ENCODE measurements at regions not wholly inside any gene's neighbourhood (a gene's known extent, or its start where the extent isn't known, plus 50 kb on each side); places are given as distances from the start of the nearest gene placed in this dataset.

DNA sequence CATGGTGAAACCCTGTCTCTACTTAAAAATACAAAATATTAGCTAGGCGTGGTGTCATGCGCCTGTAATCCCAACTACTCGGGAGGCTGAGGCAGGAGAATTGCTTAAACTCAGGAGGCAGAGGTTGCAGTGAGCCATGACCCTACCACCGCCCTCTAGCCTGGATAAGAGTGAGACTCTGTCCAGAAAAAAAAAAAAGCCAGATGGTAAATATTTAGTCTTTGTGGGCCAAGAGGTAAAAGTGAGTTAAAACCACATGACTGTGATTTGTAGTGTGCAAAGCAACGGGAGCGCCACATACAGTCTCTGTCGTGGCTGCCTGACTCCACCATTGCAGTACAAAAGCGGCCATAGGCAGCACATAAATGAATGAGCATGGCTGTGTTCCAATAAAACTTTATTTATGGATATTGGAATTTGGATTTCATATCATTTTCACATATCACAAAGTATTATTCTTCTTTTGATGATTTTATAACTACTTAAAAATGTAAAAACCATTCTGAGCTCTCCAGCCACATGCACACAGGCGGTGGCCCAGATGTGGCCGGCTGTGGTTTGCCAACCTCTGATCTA is 51.8 kb upstream of the CASZ1 start:
- Histone ChIP-seq H3K4me3 (no peak overlapping the region), H3K36me3 (no peaks in the 10 kb centered on the region), H3K27ac (no peak overlapping the region), H3K4me1 (peaks cover 15 to 18% of the 10 kb centered on the region in 2 donors), H3K9me3 (peaks cover 0 to 2% (median 0%) of the 10 kb centered on the region in 3 donors), H3K27me3 (no peaks in the 10 kb centered on the region)
- ATAC-seq (no peak), DNase-seq (no peak)
- no peak for TF ChIP-seq POLR2A (IDR thresholded peaks at IDR 0.05)
- TF ChIP-seq, protein P1, sequence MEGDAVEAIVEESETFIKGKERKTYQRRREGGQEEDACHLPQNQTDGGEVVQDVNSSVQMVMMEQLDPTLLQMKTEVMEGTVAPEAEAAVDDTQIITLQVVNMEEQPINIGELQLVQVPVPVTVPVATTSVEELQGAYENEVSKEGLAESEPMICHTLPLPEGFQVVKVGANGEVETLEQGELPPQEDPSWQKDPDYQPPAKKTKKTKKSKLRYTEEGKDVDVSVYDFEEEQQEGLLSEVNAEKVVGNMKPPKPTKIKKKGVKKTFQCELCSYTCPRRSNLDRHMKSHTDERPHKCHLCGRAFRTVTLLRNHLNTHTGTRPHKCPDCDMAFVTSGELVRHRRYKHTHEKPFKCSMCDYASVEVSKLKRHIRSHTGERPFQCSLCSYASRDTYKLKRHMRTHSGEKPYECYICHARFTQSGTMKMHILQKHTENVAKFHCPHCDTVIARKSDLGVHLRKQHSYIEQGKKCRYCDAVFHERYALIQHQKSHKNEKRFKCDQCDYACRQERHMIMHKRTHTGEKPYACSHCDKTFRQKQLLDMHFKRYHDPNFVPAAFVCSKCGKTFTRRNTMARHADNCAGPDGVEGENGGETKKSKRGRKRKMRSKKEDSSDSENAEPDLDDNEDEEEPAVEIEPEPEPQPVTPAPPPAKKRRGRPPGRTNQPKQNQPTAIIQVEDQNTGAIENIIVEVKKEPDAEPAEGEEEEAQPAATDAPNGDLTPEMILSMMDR (IDR thresholded peaks at IDR 0.05 in 4 of 5, conservative IDR thresholded peaks at IDR 0.05 in 1 of 5) = no peak
- in situ Hi-C loops (cut with MboI; ENCODE audit: low sequenced_read_pairs in 4 of 4) (no loop called here), intact Hi-C loops (cut with DNase I; ENCODE audit: low total_unique reads) (no loop called here)

DNA sequence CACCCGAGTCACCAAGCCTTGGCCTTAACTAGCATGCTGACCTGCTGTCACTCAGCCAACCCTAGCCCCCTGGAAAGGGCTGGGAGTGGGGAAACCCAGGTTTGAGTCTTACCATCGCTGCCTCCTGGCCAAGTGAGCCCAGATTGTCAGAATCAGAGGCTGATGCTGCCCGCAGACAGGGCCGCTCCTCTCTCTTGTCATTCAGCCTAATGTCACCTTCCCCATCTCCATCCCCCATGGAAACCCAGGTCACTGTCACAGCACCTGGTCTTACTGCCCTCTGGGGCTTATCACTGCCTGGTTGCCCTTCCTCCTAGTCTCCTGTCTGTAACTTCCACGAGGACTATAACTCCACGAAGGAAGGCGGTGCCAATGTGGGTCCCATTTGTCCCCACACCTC is 53.6 kb upstream of the CASZ1 start:
- in situ Hi-C loops (cut with MboI; ENCODE audit: low sequenced_read_pairs in 4 of 4) = loop anchor here in 1 of 4 donors (10.0 kb wide), 1 partner anchor 55 kb away; the partner anchor contains the start of gene CASZ1
- Histone ChIP-seq H3K27me3 (no peaks in the 10 kb centered on the region), H3K27ac (peak overlapping the region in 1 of 4 donors; percentile 84), H3K4me3 (no peak overlapping the region), H3K36me3 (no peaks in the 10 kb centered on the region), H3K4me1 (peaks cover 15 to 18% of the 10 kb centered on the region in 2 donors), H3K9me3 (no peaks in the 10 kb centered on the region)
- DNase-seq (no peak), ATAC-seq (no peak)
- TF ChIP-seq, protein P1 (IDR thresholded peaks at IDR 0.05 in 4 of 5, conservative IDR thresholded peaks at IDR 0.05 in 1 of 5) = no peak
- no peak for TF ChIP-seq POLR2A (IDR thresholded peaks at IDR 0.05)
- intact Hi-C loops (cut with DNase I; ENCODE audit: low total_unique reads) = loop anchor here (10.0 kb wide), 1 partner anchor 1615 kb away; the partner anchor contains the start of gene H6PD

DNA sequence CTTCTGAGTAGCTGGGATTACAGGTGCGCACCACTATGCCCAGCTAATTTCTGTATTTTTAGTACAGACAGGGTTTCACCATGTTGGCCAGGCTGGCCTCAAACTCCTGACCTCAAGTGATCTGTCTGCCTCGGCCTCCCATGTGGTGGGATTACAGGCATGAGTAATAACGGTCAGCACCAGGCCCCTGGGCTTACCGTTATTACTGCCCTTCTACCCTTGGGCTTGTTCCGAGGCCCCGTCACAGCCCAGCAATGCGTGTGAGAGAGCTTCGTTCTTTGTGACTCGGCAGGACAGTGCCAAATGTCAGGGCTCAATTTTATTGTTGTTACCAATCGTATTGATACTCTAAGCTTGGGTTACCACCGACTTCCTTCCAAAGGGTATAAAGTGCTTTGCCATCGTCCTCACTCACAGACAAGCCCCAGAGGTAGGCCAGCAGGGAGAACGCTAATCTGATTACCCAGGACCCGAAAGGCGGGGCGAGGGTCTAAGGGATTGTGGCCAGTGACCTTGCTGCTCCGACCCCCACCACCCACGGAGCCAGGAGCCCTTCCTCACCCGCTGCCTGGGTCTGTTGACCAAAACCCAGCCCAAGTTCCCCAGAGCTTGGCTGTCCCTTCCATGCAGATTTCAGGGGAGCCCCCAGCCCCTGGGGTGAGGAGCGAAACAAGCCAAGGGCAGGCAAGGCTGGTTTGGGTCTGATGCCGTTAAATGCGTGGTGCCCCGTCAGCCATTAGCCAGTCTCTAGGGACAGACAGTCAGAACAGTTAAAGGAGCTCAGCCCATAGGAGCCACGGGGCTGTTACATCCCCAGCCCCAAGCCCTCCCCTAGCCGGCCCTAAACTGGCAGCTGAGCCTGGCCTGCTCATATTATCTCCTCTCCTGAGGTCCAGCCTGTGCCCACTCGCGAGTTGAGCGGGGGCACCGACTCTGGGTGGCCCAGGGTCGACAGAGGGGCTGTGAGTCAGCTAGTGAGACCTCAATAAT is 54.9 kb upstream of the CASZ1 start:
- H3K4me3 ChIP-seq = no peak overlapping the region
- peak overlapping the region; percentile 77 to 84 (median 82) for H3K27ac ChIP-seq
- no peaks in the 10 kb centered on the region for H3K9me3 ChIP-seq
- intact Hi-C loops (cut with DNase I; ENCODE audit: low total_unique reads) = loop anchor here (10.0 kb wide), 1 partner anchor 1617 kb away; the partner anchor contains the start of gene H6PD
- DNase-seq (peak in 1 of 2 donors; percentile 45), ATAC-seq (peak; percentile 47 to 52)
- in situ Hi-C loops (cut with MboI; ENCODE audit: low sequenced_read_pairs in 4 of 4) = loop anchor here in 1 of 4 donors (10.0 kb wide), 1 partner anchor 57 kb away; the partner anchor contains the start of gene CASZ1
- no peaks in the 10 kb centered on the region for H3K36me3 ChIP-seq
- H3K4me1 ChIP-seq = peaks cover 22 to 25% of the 10 kb centered on the region in 2 donors
- no peaks in the 10 kb centered on the region for H3K27me3 ChIP-seq
- TF ChIP-seq, protein P1 (IDR thresholded peaks at IDR 0.05 in 4 of 5, conservative IDR thresholded peaks at IDR 0.05 in 1 of 5) = no peak
- peak in 1 of 2 donors; percentile 24 for TF ChIP-seq POLR2A (IDR thresholded peaks at IDR 0.05)

DNA sequence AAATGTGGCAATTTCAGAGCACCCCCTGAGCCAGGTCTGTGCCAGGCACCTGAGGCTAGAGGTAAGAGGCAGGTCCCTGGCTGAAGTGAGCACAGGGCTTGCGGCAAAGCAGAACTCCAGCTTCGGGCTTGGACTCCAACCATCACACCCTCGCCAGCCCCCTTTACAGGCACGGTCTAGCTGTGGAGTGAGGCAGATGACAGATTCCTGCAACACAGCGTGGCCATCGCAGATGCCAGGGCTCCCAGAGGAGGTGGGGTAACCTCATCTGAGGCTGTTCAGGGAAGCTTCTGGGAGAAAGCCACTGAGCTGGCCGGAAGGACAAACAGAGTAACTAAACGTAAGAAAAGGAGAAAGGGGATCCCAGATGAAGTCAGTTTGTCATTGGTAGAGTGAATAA is 55.6 kb upstream of the CASZ1 start:
- no peaks in the 10 kb centered on the region for H3K9me3 ChIP-seq

More for the DNA sequence above, 55.6 kb upstream of the CASZ1 start:
- DNase-seq (peak in 1 of 2 donors; percentile 40), ATAC-seq (peak in 1 of 2 donors; percentile 12)
- H3K4me1 ChIP-seq = peaks cover 28 to 32% of the 10 kb centered on the region in 2 donors
- intact Hi-C loops (cut with DNase I; ENCODE audit: low total_unique reads) (loop anchor here (10.0 kb wide), 1 partner anchor 1617 kb away; the partner anchor contains the start of gene H6PD), in situ Hi-C loops (cut with MboI; ENCODE audit: low sequenced_read_pairs in 4 of 4) (loop anchor here in 1 of 4 donors (10.0 kb wide), 1 partner anchor 57 kb away; the partner anchor contains the start of gene CASZ1)
- no peaks in the 10 kb centered on the region for H3K36me3 ChIP-seq
- no peaks in the 10 kb centered on the region for H3K27me3 ChIP-seq
- peak overlapping the region; percentile 77 to 84 (median 82) for H3K27ac ChIP-seq
- no peak overlapping the region for H3K4me3 ChIP-seq
- TF ChIP-seq, protein P1 (IDR thresholded peaks at IDR 0.05 in 4 of 5, conservative IDR thresholded peaks at IDR 0.05 in 1 of 5) = no peak
- no peak for TF ChIP-seq POLR2A (IDR thresholded peaks at IDR 0.05)

All from gastrocnemius medialis (tissue), 4 donors.